Astrocyte (in vitro differentiated cells and primary cell): ENCODE measurements at regions not wholly inside any gene's neighbourhood (a gene's known extent, or its start where the extent isn't known, plus 50 kb on each side); places are given as distances from the start of the nearest gene placed in this dataset.

Experiments
- DNase-seq: peaks from one replicate; pipeline ENCODE4 v3.0.0-alpha.2; 2010; ENCODE audit warnings: low read depth
- FAIRE-seq: peaks from 2 replicates; lab custom pipeline; 2011; peaks lifted over from hg19 to GRCh38; lab: Jason Lieb, UNC
- H2AFZ ChIP-seq: 2 replicates; pipeline ENCODE4 v1.6.0; 2012; ENCODE audit warnings: low read depth, low read length, inconsistent platforms
- H3K27ac ChIP-seq: 2 replicates; pipeline ENCODE4 v1.5.1; 2011; ENCODE audit warnings: low read depth, low read length, inconsistent platforms
- H3K27me3 ChIP-seq: 2 replicates; pipeline ENCODE4 v1.6.0; 2011; ENCODE audit warnings: low read length, inconsistent platforms; ENCODE audit not compliant: insufficient read depth
- H3K36me3 ChIP-seq: 2 replicates; pipeline ENCODE4 v1.5.1; 2011; ENCODE audit warnings: low read length, inconsistent platforms; ENCODE audit not compliant: insufficient read depth
- H3K4me1 ChIP-seq: 2 replicates; pipeline ENCODE4 v1.5.1; 2011; ENCODE audit warnings: low read length, inconsistent platforms; ENCODE audit not compliant: insufficient read depth
- H3K4me2 ChIP-seq: 2 replicates; pipeline ENCODE4 v1.6.0; 2012; ENCODE audit warnings: low read length, inconsistent platforms
- H3K4me3 ChIP-seq: 2 replicates; pipeline ENCODE4 v1.5.1; 2011; ENCODE audit warnings: low read depth, mild to moderate bottlenecking, low read length, inconsistent platforms; ENCODE audit not compliant: insufficient read depth
- H3K79me2 ChIP-seq: 2 replicates; pipeline ENCODE4 v1.6.0; 2012; ENCODE audit warnings: mild to moderate bottlenecking, low read length, inconsistent platforms; ENCODE audit not compliant: insufficient read depth
- H3K9ac ChIP-seq: 2 replicates; pipeline ENCODE4 v1.6.0; 2012; ENCODE audit warnings: mild to moderate bottlenecking, low read length, inconsistent platforms
- H3K9me3 ChIP-seq: 2 replicates; pipeline ENCODE4 v1.5.1; 2012; ENCODE audit warnings: low read depth, mild to moderate bottlenecking, low read length, inconsistent platforms; ENCODE audit not compliant: insufficient read depth
- H4K20me1 ChIP-seq: 2 replicates; pipeline ENCODE4 v1.6.0; 2012; ENCODE audit warnings: low read length, inconsistent platforms; ENCODE audit not compliant: insufficient read depth
- H3K27ac Mint-ChIP-seq: one replicate; pipeline ENCODE4 v1.8.0; 2021; ENCODE audit warnings: mild to moderate bottlenecking, mixed read lengths; ENCODE audit not compliant: unreplicated experiment
- H3K27me3 Mint-ChIP-seq: one replicate; pipeline ENCODE4 v1.8.0; 2021; ENCODE audit warnings: low read depth, mixed read lengths; ENCODE audit not compliant: unreplicated experiment
- H3K36me3 Mint-ChIP-seq: one replicate; pipeline ENCODE4 v1.8.0; 2021; ENCODE audit warnings: low read depth, mixed read lengths; ENCODE audit not compliant: unreplicated experiment
- H3K4me1 Mint-ChIP-seq: one replicate; pipeline ENCODE4 v1.8.0; 2021; ENCODE audit warnings: low read depth, mixed read lengths; ENCODE audit not compliant: unreplicated experiment
- H3K4me3 Mint-ChIP-seq: one replicate; pipeline ENCODE4 v1.8.0; 2021; ENCODE audit warnings: mild to moderate bottlenecking, moderate library complexity, mixed read lengths; ENCODE audit not compliant: unreplicated experiment
- H3K9me3 Mint-ChIP-seq: one replicate; pipeline ENCODE4 v1.8.0; 2021; ENCODE audit warnings: mild to moderate bottlenecking, mixed read lengths; ENCODE audit not compliant: unreplicated experiment
- EZH2 ChIP-seq: IDR thresholded peaks from 2 replicates; pipeline ENCODE4 v1.6.1; 2012; ENCODE audit warnings: mild to moderate bottlenecking, low read length, inconsistent platforms; ENCODE audit not compliant: insufficient read depth
- TF ChIP-seq, protein P1 (sequence below): IDR thresholded peaks from 2 replicates; pipeline ENCODE4 v1.5.1; 2011; ENCODE audit warnings: low read depth, mild to moderate bottlenecking, inconsistent platforms, low read length, moderate library complexity; ENCODE audit not compliant: insufficient read depth

GRCh38 chr5:2914981-2915484, 163.6 kb upstream of the IRX2 start:
- Histone ChIP-seq H3K4me3 (no peak overlapping the region), H3K27ac (no peak overlapping the region), H3K9me3 (peaks cover 5% of the 10 kb centered on the region), H3K36me3 (no peaks in the 10 kb centered on the region), H3K9ac (no peak overlapping the region), H3K4me1 (no peaks in the 10 kb centered on the region), H2AFZ (no peak overlapping the region), H3K4me2 (no peak overlapping the region), H4K20me1 (no peaks in the 10 kb centered on the region), H3K27me3 (no peaks in the 10 kb centered on the region), H3K79me2 (no peaks in the 10 kb centered on the region)
- no peaks in the 10 kb centered on the region for H3K9me3 Mint-ChIP-seq
- H3K4me1 Mint-ChIP-seq: no peaks in the 10 kb centered on the region
- no peaks in the 10 kb centered on the region for H3K36me3 Mint-ChIP-seq
- H3K27me3 Mint-ChIP-seq: peaks cover 26% of the 10 kb centered on the region
- H3K4me3 Mint-ChIP-seq: no peak overlapping the region
- no peak for DNase-seq
- no peak overlapping the region for H3K27ac Mint-ChIP-seq
- FAIRE-seq: no peak
- no peak for TF ChIP-seq EZH2
- TF ChIP-seq, protein P1, sequence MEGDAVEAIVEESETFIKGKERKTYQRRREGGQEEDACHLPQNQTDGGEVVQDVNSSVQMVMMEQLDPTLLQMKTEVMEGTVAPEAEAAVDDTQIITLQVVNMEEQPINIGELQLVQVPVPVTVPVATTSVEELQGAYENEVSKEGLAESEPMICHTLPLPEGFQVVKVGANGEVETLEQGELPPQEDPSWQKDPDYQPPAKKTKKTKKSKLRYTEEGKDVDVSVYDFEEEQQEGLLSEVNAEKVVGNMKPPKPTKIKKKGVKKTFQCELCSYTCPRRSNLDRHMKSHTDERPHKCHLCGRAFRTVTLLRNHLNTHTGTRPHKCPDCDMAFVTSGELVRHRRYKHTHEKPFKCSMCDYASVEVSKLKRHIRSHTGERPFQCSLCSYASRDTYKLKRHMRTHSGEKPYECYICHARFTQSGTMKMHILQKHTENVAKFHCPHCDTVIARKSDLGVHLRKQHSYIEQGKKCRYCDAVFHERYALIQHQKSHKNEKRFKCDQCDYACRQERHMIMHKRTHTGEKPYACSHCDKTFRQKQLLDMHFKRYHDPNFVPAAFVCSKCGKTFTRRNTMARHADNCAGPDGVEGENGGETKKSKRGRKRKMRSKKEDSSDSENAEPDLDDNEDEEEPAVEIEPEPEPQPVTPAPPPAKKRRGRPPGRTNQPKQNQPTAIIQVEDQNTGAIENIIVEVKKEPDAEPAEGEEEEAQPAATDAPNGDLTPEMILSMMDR: no peak

GRCh38 chr5:2914022-2914661, 162.7 kb upstream of the IRX2 start:
- H3K4me2 ChIP-seq: no peak overlapping the region
- no peaks in the 10 kb centered on the region for H4K20me1 ChIP-seq
- H2AFZ ChIP-seq: no peak overlapping the region
- no peaks in the 10 kb centered on the region for H3K79me2 ChIP-seq
- TF ChIP-seq, protein P1: no peak
- Mint-ChIP-seq H3K4me1 (no peaks in the 10 kb centered on the region), H3K27me3 (peaks cover 25% of the 10 kb centered on the region), H3K36me3 (no peaks in the 10 kb centered on the region), H3K9me3 (no peaks in the 10 kb centered on the region), H3K27ac (no peak overlapping the region), H3K4me3 (no peak overlapping the region)
- FAIRE-seq (no peak), DNase-seq (no peak)
- no peaks in the 10 kb centered on the region for H3K36me3 ChIP-seq
- H3K4me1 ChIP-seq: no peaks in the 10 kb centered on the region
- no peaks in the 10 kb centered on the region for H3K27me3 ChIP-seq
- no peak overlapping the region for H3K27ac ChIP-seq
- peaks cover 2% of the 10 kb centered on the region for H3K9me3 ChIP-seq
- H3K9ac ChIP-seq: no peak overlapping the region
- no peak overlapping the region for H3K4me3 ChIP-seq

DNA sequence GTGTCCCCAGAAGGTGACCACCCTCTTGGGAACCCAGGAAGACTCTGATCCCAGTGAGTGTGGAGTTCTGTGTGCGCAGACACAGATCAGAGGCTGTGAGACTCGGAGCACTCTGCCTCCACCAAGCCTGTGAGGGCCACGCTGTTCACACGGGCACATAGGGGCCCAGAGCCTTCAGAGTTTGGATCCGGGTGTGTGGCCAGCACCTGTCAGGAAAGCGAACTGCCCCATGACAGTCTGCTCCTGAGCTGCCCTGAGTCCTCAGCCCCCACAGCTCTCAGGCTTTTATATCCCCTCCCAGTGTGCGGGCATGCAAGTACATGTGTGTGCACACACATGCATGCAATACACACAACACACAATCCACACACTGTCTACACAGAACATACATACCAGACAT, 161.8 kb upstream of the IRX2 start:
- Mint-ChIP-seq H3K4me1 (no peaks in the 10 kb centered on the region), H3K4me3 (no peak overlapping the region), H3K36me3 (no peaks in the 10 kb centered on the region), H3K27ac (no peak overlapping the region), H3K27me3 (peaks cover 19% of the 10 kb centered on the region), H3K9me3 (no peaks in the 10 kb centered on the region)
- no peak for FAIRE-seq
- Histone ChIP-seq H3K27me3 (no peaks in the 10 kb centered on the region), H3K4me1 (no peaks in the 10 kb centered on the region), H3K79me2 (no peaks in the 10 kb centered on the region), H3K9me3 (peaks cover 2% of the 10 kb centered on the region), H3K4me2 (no peak overlapping the region), H3K27ac (no peak overlapping the region), H2AFZ (no peak overlapping the region), H3K36me3 (no peaks in the 10 kb centered on the region), H3K9ac (no peak overlapping the region), H3K4me3 (no peak overlapping the region), H4K20me1 (no peaks in the 10 kb centered on the region)
- DNase-seq: no peak
- TF ChIP-seq, protein P1: no peak
- TF ChIP-seq EZH2: no peak
